AG09309 (cell line): ENCODE measurements at regions not wholly inside any gene's neighbourhood (a gene's known extent, or its start where the extent isn't known, plus 50 kb on each side); places are given as distances from the start of the nearest gene placed in this dataset.

Experiments
- DNase-seq: peaks from one replicate; pipeline ENCODE4 v3.0.0-alpha.2; 2010; ENCODE audit warnings: low read depth
- H3K4me3 ChIP-seq: 2 replicates; pipeline ENCODE4 v1.5.1; 2011; ENCODE audit warnings: mild to moderate bottlenecking, low read depth, low read length, moderate library complexity; ENCODE audit not compliant: control insufficient read depth
- CTCF ChIP-seq: IDR thresholded peaks from 2 replicates; pipeline ENCODE4 v1.5.1; 2011; ENCODE audit warnings: mild to moderate bottlenecking, low read depth, low read length, inconsistent platforms; ENCODE audit not compliant: insufficient read depth, control insufficient read depth; ENCODE audit errors: missing control alignments

GRCh38 chr1:190649553-190649952 is 171.9 kb upstream of the BRINP3 start:
- no peak overlapping the region for H3K4me3 ChIP-seq
- TF ChIP-seq CTCF = no peak
- no peak for DNase-seq

GRCh38 chr1:190658907-190659306 is 181.2 kb upstream of the BRINP3 start:
- TF ChIP-seq CTCF = no peak
- no peak overlapping the region for H3K4me3 ChIP-seq
- DNase-seq = no peak

GRCh38 chr1:190663962-190664361 is 186.3 kb upstream of the BRINP3 start:
- no peak overlapping the region for H3K4me3 ChIP-seq
- DNase-seq = no peak
- TF ChIP-seq CTCF = no peak

- TF ChIP-seq CTCF = no peak
- no peak overlapping the region for H3K4me3 ChIP-seq
- DNase-seq = no peak
Observed at GRCh38 chr1:190665045-190665444, 187.4 kb upstream of the BRINP3 start.

GRCh38 chr1:190667914-190668313 is 190.2 kb upstream of the BRINP3 start:
- no peak for DNase-seq
- H3K4me3 ChIP-seq = no peak overlapping the region
- TF ChIP-seq CTCF = no peak

GRCh38 chr1:190679044-190679443 is 201.4 kb upstream of the BRINP3 start:
- no peak for TF ChIP-seq CTCF
- DNase-seq = no peak
- H3K4me3 ChIP-seq = no peak overlapping the region

GRCh38 chr1:190679454-190679853 is 201.8 kb upstream of the BRINP3 start:
- TF ChIP-seq CTCF = no peak
- no peak overlapping the region for H3K4me3 ChIP-seq
- DNase-seq = no peak
